GM11168 (cell line): ENCODE measurements at regions not wholly inside any gene's neighbourhood (a gene's known extent, or its start where the extent isn't known, plus 50 kb on each side); places are given as distances from the start of the nearest gene placed in this dataset.

Experiments
- in situ Hi-C: fragments of 300-500 bp; cut with MboI; formaldehyde crosslinking; loops from one replicate; pipeline ENCODE4 v1.12.0; 2022; ENCODE audit warnings: low sequenced_read_pairs; ENCODE audit not compliant: unreplicated experiment

- in situ Hi-C loops = no loop called here
These were observed 135.3 kb downstream of the PAPOLA start for GRCh38 chr14:96637521-96637920.

- in situ Hi-C loops = no loop called here
These were observed 136.1 kb downstream of the PAPOLA start for GRCh38 chr14:96638041-96638855.

- in situ Hi-C loops = no loop called here
These were observed 137.4 kb downstream of the PAPOLA start for GRCh38 chr14:96639550-96639949.

- in situ Hi-C loops = no loop called here
These were observed 146.5 kb downstream of the PAPOLA start for GRCh38 chr14:96648506-96649326.

GRCh38 chr14:96649327-96649601, 147.1 kb downstream of the PAPOLA start:
- in situ Hi-C loops = no loop called here

- in situ Hi-C loops = no loop called here
These were observed 143.6 kb upstream of the VRK1 start for GRCh38 chr14:96653597-96653996.

GRCh38 chr14:96658611-96659010, 138.6 kb upstream of the VRK1 start:
- in situ Hi-C loops = no loop called here

GRCh38 chr14:96660123-96660522, 137.1 kb upstream of the VRK1 start:
- in situ Hi-C loops = no loop called here

GRCh38 chr14:96660667-96661066, 136.5 kb upstream of the VRK1 start:
- in situ Hi-C loops = no loop called here

- in situ Hi-C loops = no loop called here
These were observed 135.8 kb upstream of the VRK1 start for GRCh38 chr14:96661244-96661969.

GRCh38 chr14:96662116-96662970, 134.8 kb upstream of the VRK1 start:
- in situ Hi-C loops = no loop called here

GRCh38 chr14:96663076-96663475, 134.1 kb upstream of the VRK1 start:
- in situ Hi-C loops = no loop called here

- in situ Hi-C loops = no loop called here
These were observed 133.6 kb upstream of the VRK1 start for GRCh38 chr14:96663491-96664067.

- in situ Hi-C loops = no loop called here
These were observed 131.1 kb upstream of the VRK1 start for GRCh38 chr14:96666088-96666487.

GRCh38 chr14:96670391-96670790, 126.8 kb upstream of the VRK1 start:
- in situ Hi-C loops = no loop called here

GRCh38 chr14:96671218-96671617, 126.0 kb upstream of the VRK1 start:
- in situ Hi-C loops = no loop called here

- in situ Hi-C loops = no loop called here
These were observed 123.5 kb upstream of the VRK1 start for GRCh38 chr14:96673706-96674105.

- in situ Hi-C loops = no loop called here
These were observed 123.1 kb upstream of the VRK1 start for GRCh38 chr14:96674121-96674520.

GRCh38 chr14:96676166-96676565, 121.0 kb upstream of the VRK1 start:
- in situ Hi-C loops = no loop called here

- in situ Hi-C loops = no loop called here
These were observed 115.4 kb upstream of the VRK1 start for GRCh38 chr14:96681829-96682228.
